Suprapubic skin (tissue), 4 donors: ENCODE measurements at regions not wholly inside any gene's neighbourhood (a gene's known extent, or its start where the extent isn't known, plus 50 kb on each side); places are given as distances from the start of the nearest gene placed in this dataset.

ENCODE experiments used
- DNase-seq, 2 donors: peaks; one replicate each; pipeline ENCODE4 v3.0.0-alpha.2; 2019; ENCODE audit warnings: low spot score in 2 of 2
- H3K27ac ChIP-seq: fragments of 200-600 bp; sonication (generic); one replicate; pipeline ENCODE4 v1.5.1; 2019
- H3K27me3 ChIP-seq: fragments of 200-600 bp; sonication (generic); one replicate; pipeline ENCODE4 v1.5.1; 2019
- H3K36me3 ChIP-seq: fragments of 200-600 bp; sonication (generic); one replicate; pipeline ENCODE4 v1.5.1; 2019
- H3K4me1 ChIP-seq: fragments of 200-600 bp; sonication (generic); one replicate; pipeline ENCODE4 v1.5.1; 2019
- H3K4me3 ChIP-seq: fragments of 200-600 bp; sonication (generic); one replicate; pipeline ENCODE4 v1.5.1; 2019; ENCODE audit warnings: mild to moderate bottlenecking
- H3K9me3 ChIP-seq: fragments of 200-600 bp; sonication (generic); one replicate; pipeline ENCODE4 v1.5.1; 2019
- EP300 ChIP-seq: sonication (generic); formaldehyde crosslinking; IDR thresholded peaks from one replicate; pipeline ENCODE4 v1.6.1; 2017; ENCODE audit warnings: antibody characterized with exemption
- POLR2A ChIP-seq, 2 donors: fragments of 450-650 bp; IDR thresholded peaks; one replicate each; pipeline ENCODE4 v1.6.1; 2017; ENCODE audit warnings: antibody characterized with exemption in 2 of 2, mild to moderate bottlenecking in 2 of 2, moderate library complexity in 2 of 2
- POLR2AphosphoS5 ChIP-seq, 3 donors: sonication (generic); formaldehyde crosslinking; IDR thresholded peaks; one replicate each; pipeline ENCODE4 v1.6.1; 2017; ENCODE audit warnings: antibody characterized with exemption in 3 of 3
- WGBS: methylation state at CpG from one replicate; pipeline ENCODE4 v1.1.5; 2018; 5-methylcytosine and 5-hydroxymethylcytosine counted together
- TF ChIP-seq, protein P1 (sequence below), 2 donors: fragments of 200-600 bp in 1 of 2; fragments of 450-650 bp in 1 of 2; sonication (generic) in 1 of 2; IDR thresholded peaks; one replicate each; pipeline ENCODE4 v1.5.1; 2016 to 2019; ENCODE audit warnings: antibody characterized with exemption in 2 of 2, mild to moderate bottlenecking in 1 of 2, moderate library complexity in 1 of 2

DNA sequence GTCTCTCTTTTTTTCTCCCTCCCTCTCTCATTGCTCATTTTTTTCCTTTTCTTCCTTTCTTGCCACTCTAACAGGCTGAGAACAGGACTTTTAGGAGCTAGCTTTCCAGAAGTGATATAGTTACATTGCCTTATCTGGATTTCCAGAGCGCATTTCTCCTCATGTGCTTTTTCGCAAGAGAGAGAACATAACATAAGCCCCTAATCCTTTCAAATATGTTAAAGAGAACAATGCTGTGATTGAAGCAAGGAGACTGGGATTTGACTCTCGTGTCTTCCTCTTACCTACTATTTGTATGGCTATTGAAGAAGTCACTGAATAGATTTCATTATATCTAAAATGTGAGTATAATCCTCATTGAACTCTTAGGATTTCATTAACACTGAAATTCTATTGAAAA, 101.2 kb upstream of the PRPS1L1 start:
- no peaks in the 10 kb centered on the region for H3K4me1 ChIP-seq
- WGBS = 79% methylated on average over 3 of the region's 3 CpGs
- no peaks in the 10 kb centered on the region for H3K9me3 ChIP-seq
- H3K27ac ChIP-seq = no peak overlapping the region
- TF ChIP-seq POLR2A (IDR thresholded peaks at IDR 0.05) = no peak
- no peak for TF ChIP-seq EP300
- TF ChIP-seq, protein P1, sequence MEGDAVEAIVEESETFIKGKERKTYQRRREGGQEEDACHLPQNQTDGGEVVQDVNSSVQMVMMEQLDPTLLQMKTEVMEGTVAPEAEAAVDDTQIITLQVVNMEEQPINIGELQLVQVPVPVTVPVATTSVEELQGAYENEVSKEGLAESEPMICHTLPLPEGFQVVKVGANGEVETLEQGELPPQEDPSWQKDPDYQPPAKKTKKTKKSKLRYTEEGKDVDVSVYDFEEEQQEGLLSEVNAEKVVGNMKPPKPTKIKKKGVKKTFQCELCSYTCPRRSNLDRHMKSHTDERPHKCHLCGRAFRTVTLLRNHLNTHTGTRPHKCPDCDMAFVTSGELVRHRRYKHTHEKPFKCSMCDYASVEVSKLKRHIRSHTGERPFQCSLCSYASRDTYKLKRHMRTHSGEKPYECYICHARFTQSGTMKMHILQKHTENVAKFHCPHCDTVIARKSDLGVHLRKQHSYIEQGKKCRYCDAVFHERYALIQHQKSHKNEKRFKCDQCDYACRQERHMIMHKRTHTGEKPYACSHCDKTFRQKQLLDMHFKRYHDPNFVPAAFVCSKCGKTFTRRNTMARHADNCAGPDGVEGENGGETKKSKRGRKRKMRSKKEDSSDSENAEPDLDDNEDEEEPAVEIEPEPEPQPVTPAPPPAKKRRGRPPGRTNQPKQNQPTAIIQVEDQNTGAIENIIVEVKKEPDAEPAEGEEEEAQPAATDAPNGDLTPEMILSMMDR (IDR thresholded peaks at IDR 0.05) = no peak
- no peak for TF ChIP-seq POLR2AphosphoS5 (IDR thresholded peaks at IDR 0.05)
- no peak overlapping the region for H3K4me3 ChIP-seq
- DNase-seq = no peak
- no peaks in the 10 kb centered on the region for H3K36me3 ChIP-seq
- H3K27me3 ChIP-seq = no peaks in the 10 kb centered on the region

DNA sequence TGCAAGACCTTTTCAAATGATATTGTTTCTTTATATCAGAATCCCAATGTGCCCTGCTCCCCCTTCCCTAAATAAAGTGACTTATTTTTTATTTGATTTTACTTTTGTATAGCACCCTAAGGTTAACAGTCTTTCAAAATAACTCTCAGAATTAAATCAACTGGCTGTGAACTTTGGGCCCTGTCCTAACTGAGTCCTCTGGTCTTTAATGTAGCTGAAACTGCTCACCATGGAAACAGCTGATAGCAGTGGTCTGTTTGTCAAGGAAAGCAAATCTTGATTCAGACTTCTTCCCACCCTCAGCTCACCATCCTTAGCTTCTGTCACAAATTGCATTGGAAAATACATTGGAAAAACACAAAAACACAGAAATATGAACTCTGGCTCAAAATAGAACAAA, 105.2 kb upstream of the PRPS1L1 start:
- H3K36me3 ChIP-seq = no peaks in the 10 kb centered on the region
- DNase-seq = no peak
- H3K27ac ChIP-seq = no peak overlapping the region
- H3K4me1 ChIP-seq = no peaks in the 10 kb centered on the region
- no peak overlapping the region for H3K4me3 ChIP-seq
- TF ChIP-seq POLR2A (IDR thresholded peaks at IDR 0.05) (no peak), EP300 (no peak), POLR2AphosphoS5 (IDR thresholded peaks at IDR 0.05) (no peak)
- TF ChIP-seq, protein P1 (IDR thresholded peaks at IDR 0.05) = no peak
- no peaks in the 10 kb centered on the region for H3K27me3 ChIP-seq
- no peaks in the 10 kb centered on the region for H3K9me3 ChIP-seq

DNA sequence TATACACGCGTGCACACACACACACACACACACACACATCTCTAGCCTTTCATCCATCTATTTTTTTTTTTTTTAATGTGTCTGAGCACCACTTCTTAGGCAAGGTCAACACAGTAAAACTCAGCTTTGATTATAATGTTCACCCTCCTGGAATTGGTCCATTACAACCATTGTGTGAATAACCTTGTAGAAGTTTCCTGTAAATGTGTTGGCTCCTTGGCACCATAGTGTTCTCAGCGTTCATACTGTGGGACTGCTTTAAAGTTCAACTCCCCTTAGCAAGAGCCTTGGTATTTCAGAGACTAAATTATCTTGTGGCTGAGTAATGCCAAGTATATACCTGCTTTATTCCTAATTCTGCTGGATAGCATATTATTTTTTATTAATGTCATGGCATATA, 106.3 kb upstream of the PRPS1L1 start:
- no peaks in the 10 kb centered on the region for H3K36me3 ChIP-seq
- no peak overlapping the region for H3K27ac ChIP-seq
- no peak for DNase-seq
- H3K4me1 ChIP-seq = no peaks in the 10 kb centered on the region
- H3K27me3 ChIP-seq = no peaks in the 10 kb centered on the region
- H3K4me3 ChIP-seq = no peak overlapping the region
- WGBS = 88% methylated on average over 3 of the region's 3 CpGs
- TF ChIP-seq POLR2A (IDR thresholded peaks at IDR 0.05) (no peak), EP300 (no peak), POLR2AphosphoS5 (IDR thresholded peaks at IDR 0.05) (no peak)
- TF ChIP-seq, protein P1 (IDR thresholded peaks at IDR 0.05) = no peak
- H3K9me3 ChIP-seq = no peaks in the 10 kb centered on the region

DNA sequence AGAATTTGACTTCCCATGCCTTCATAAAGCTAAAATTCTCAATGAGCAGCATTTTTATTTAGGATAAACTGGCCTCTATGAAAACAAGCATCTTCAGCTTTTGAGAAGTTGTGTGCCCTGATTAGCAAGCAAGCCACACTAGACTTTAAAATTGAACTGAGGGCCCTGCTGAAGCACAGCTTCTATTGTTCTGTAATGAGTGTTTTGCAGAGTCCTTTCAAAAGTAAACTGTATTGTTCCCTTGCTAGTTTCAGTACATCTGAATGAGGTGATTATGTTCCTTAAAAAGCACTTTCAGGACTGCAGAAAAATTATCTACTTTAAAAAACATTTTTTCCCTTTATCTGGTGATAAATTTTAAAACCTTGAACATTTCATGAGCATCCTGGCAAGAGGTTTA, 113.3 kb upstream of the PRPS1L1 start:
- DNase-seq = no peak
- Histone ChIP-seq H3K27me3 (no peaks in the 10 kb centered on the region), H3K36me3 (no peaks in the 10 kb centered on the region), H3K4me1 (no peaks in the 10 kb centered on the region), H3K9me3 (no peaks in the 10 kb centered on the region), H3K27ac (no peak overlapping the region), H3K4me3 (no peak overlapping the region)
- TF ChIP-seq POLR2AphosphoS5 (IDR thresholded peaks at IDR 0.05) (no peak), EP300 (no peak), POLR2A (IDR thresholded peaks at IDR 0.05) (no peak)
- TF ChIP-seq, protein P1 (IDR thresholded peaks at IDR 0.05) = no peak

DNA sequence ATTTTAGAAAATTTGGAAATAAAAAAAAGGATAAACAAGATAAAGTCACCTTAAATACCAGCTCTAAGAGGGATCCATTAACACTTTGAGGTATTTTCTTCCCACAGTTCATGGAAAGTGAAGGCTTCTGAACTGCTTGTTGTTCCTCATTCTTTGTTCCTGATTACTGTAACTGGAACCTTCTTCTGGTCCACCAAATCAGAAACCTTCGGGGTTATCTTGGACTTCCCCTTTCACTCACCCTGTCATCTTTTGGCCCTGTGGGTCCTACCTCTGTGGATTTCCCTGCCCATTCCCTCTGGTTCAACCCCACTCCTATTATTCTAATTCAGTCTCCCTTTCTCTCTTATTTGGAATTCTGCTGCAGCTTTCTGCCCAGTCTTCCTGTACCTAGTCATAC, 116.5 kb upstream of the PRPS1L1 start:
- no peak overlapping the region for H3K27ac ChIP-seq
- H3K4me3 ChIP-seq = no peak overlapping the region
- 70% methylated on average over 1 of the region's 1 CpG for WGBS

More for the DNA sequence above, 116.5 kb upstream of the PRPS1L1 start:
- Histone ChIP-seq H3K36me3 (no peaks in the 10 kb centered on the region), H3K27me3 (no peaks in the 10 kb centered on the region), H3K9me3 (no peaks in the 10 kb centered on the region), H3K4me1 (no peaks in the 10 kb centered on the region)
- DNase-seq = no peak
- TF ChIP-seq EP300 (no peak), POLR2A (IDR thresholded peaks at IDR 0.05) (no peak), POLR2AphosphoS5 (IDR thresholded peaks at IDR 0.05) (no peak)
- TF ChIP-seq, protein P1 (IDR thresholded peaks at IDR 0.05) = no peak
